Activated naive CD4-positive, alpha-beta T cell treated with anti-CD3 and anti-CD28 coated beads, Interleukin-2, amount 10 ng/mL, durations not matched to agents 7 days and 5 days (primary cell): ENCODE measurements at regions not wholly inside any gene's neighbourhood (a gene's known extent, or its start where the extent isn't known, plus 50 kb on each side); places are given as distances from the start of the nearest gene placed in this dataset.
A peak's percentile ranks its signal among the peaks of the same experiment; 100 is the strongest.
"Not testable (repeated sequence)": the region's sequence is repeated elsewhere in the genome, so short reads cannot be mapped to it uniquely, and the experiment has no call there.

Source experiments
- CTCF ChIA-PET: fragments of 350-600 bp; sonication (Branson Sonifier 250); formaldehyde crosslinking; loops from one replicate; lab custom pipeline; 2021; ENCODE audit warnings: antibody characterized with exemption; lab: Charles Lee
- DNase-seq: peaks from one replicate; pipeline ENCODE4 v3.0.0-alpha.2; 2020
- H3K27ac Mint-ChIP-seq: one replicate; pipeline ENCODE4 v1.8.0; 2021; ENCODE audit warnings: mild to moderate bottlenecking, moderate library complexity, mixed read lengths
- H3K27me3 Mint-ChIP-seq: one replicate; pipeline ENCODE4 v1.8.0; 2021; ENCODE audit warnings: mild to moderate bottlenecking, mixed read lengths
- H3K36me3 Mint-ChIP-seq: one replicate; pipeline ENCODE4 v1.8.0; 2021; ENCODE audit warnings: mixed read lengths
- H3K4me1 Mint-ChIP-seq: one replicate; pipeline ENCODE4 v1.8.0; 2021; ENCODE audit warnings: mixed read lengths
- H3K4me3 Mint-ChIP-seq: one replicate; pipeline ENCODE4 v1.8.0; 2021; ENCODE audit warnings: mild to moderate bottlenecking, moderate library complexity, mixed read lengths
- H3K9me3 Mint-ChIP-seq: one replicate; pipeline ENCODE4 v1.8.0; 2021; ENCODE audit warnings: mixed read lengths

- H3K27me3 Mint-ChIP-seq, CTCF ChIA-PET, H3K4me1 Mint-ChIP-seq, H3K27ac Mint-ChIP-seq, H3K4me3 Mint-ChIP-seq, H3K9me3 Mint-ChIP-seq, H3K36me3 Mint-ChIP-seq: not testable (repeated sequence)
- peak; percentile 42 for DNase-seq
Observed at GRCh38 chr10:42192450-42192849, 445.9 kb downstream of the ZNF33B start.

- H3K27me3 Mint-ChIP-seq, H3K27ac Mint-ChIP-seq, H3K4me1 Mint-ChIP-seq, H3K36me3 Mint-ChIP-seq, CTCF ChIA-PET, DNase-seq, H3K4me3 Mint-ChIP-seq, H3K9me3 Mint-ChIP-seq: not testable (repeated sequence)
Observed at GRCh38 chr10:42187501-42188195, 450.7 kb downstream of the ZNF33B start.

- H3K36me3 Mint-ChIP-seq, H3K9me3 Mint-ChIP-seq, H3K4me1 Mint-ChIP-seq, H3K4me3 Mint-ChIP-seq, DNase-seq: not testable (repeated sequence)
- CTCF ChIA-PET = interaction anchor here (0.6 to 0.7 kb wide), 2 partner anchors 552 to 937 kb away, joined by 3 read pairs; no protein-coding TSS in a partner anchor
- peak overlapping the region; percentile 81 for H3K27ac Mint-ChIP-seq
- H3K27me3 Mint-ChIP-seq = peaks cover 29% of the 10 kb centered on the region
Observed at GRCh38 chr10:42177793-42178689, 460.3 kb downstream of the ZNF33B start.

GRCh38 chr10:42177077-42177792 lies 461.1 kb downstream of the ZNF33B start:
- peaks cover 2% of the 10 kb centered on the region for H3K9me3 Mint-ChIP-seq

GRCh38 chr10:42150428-42151061 lies 487.8 kb downstream of the ZNF33B start:
- CTCF ChIA-PET = no interaction called here
- Mint-ChIP-seq H3K27ac (no peak overlapping the region), H3K27me3 (peaks cover 4% of the 10 kb centered on the region), H3K9me3 (peaks cover 32% of the 10 kb centered on the region), H3K4me1 (no peaks in the 10 kb centered on the region), H3K4me3 (no peak overlapping the region), H3K36me3 (peaks cover 2% of the 10 kb centered on the region)
- no peak for DNase-seq

More at GRCh38 chr10:42177077-42177792, 461.1 kb downstream of the ZNF33B start:
- peaks cover 29% of the 10 kb centered on the region for H3K27me3 Mint-ChIP-seq
- CTCF ChIA-PET = interaction anchor here (0.7 kb wide), 1 partner anchor 552 kb away, joined by 3 read pairs; no protein-coding TSS in a partner anchor
- no peaks in the 10 kb centered on the region for H3K4me1 Mint-ChIP-seq
- DNase-seq = no peak
- H3K27ac Mint-ChIP-seq = no peak overlapping the region
- H3K4me3 Mint-ChIP-seq = no peak overlapping the region
- no peaks in the 10 kb centered on the region for H3K36me3 Mint-ChIP-seq

- peaks cover 4% of the 10 kb centered on the region for H3K27me3 Mint-ChIP-seq
- H3K9me3 Mint-ChIP-seq = peaks cover 29% of the 10 kb centered on the region
- no peak overlapping the region for H3K4me3 Mint-ChIP-seq
- CTCF ChIA-PET = no interaction called here
- no peaks in the 10 kb centered on the region for H3K4me1 Mint-ChIP-seq
- DNase-seq = no peak
- no peak overlapping the region for H3K27ac Mint-ChIP-seq
- peaks cover 2% of the 10 kb centered on the region for H3K36me3 Mint-ChIP-seq
Observed at GRCh38 chr10:42149722-42150427, 488.5 kb downstream of the ZNF33B start.

GRCh38 chr10:42149027-42149700 lies 489.2 kb downstream of the ZNF33B start:
- H3K4me3 Mint-ChIP-seq = no peak overlapping the region
- DNase-seq = no peak
- no peaks in the 10 kb centered on the region for H3K4me1 Mint-ChIP-seq
- H3K36me3 Mint-ChIP-seq = peaks cover 2% of the 10 kb centered on the region
- H3K27me3 Mint-ChIP-seq = peaks cover 4% of the 10 kb centered on the region
- CTCF ChIA-PET = no interaction called here
- peaks cover 35% of the 10 kb centered on the region for H3K9me3 Mint-ChIP-seq
- no peak overlapping the region for H3K27ac Mint-ChIP-seq

GRCh38 chr10:42146165-42146564 lies 492.2 kb downstream of the ZNF33B start:
- H3K9me3 Mint-ChIP-seq = peaks cover 49% of the 10 kb centered on the region
- H3K4me3 Mint-ChIP-seq, H3K27me3 Mint-ChIP-seq, H3K27ac Mint-ChIP-seq, H3K4me1 Mint-ChIP-seq, CTCF ChIA-PET, H3K36me3 Mint-ChIP-seq, DNase-seq: not testable (repeated sequence)

- H3K27ac Mint-ChIP-seq, CTCF ChIA-PET, H3K27me3 Mint-ChIP-seq, DNase-seq, H3K4me1 Mint-ChIP-seq, H3K4me3 Mint-ChIP-seq, H3K36me3 Mint-ChIP-seq: not testable (repeated sequence)
- H3K9me3 Mint-ChIP-seq = peaks cover 39% of the 10 kb centered on the region
Observed at GRCh38 chr10:42138023-42138422, 500.3 kb downstream of the ZNF33B start.

- CTCF ChIA-PET = no interaction called here
- Mint-ChIP-seq H3K4me3 (no peak overlapping the region), H3K4me1 (no peaks in the 10 kb centered on the region), H3K9me3 (peaks cover 28% of the 10 kb centered on the region), H3K36me3 (no peaks in the 10 kb centered on the region), H3K27ac (no peak overlapping the region), H3K27me3 (no peaks in the 10 kb centered on the region)
- DNase-seq = no peak
Observed at GRCh38 chr10:42113158-42113450, 525.3 kb downstream of the ZNF33B start.

- no peaks in the 10 kb centered on the region for H3K27me3 Mint-ChIP-seq
- CTCF ChIA-PET = no interaction called here
- no peak overlapping the region for H3K4me3 Mint-ChIP-seq
- H3K9me3 Mint-ChIP-seq = peaks cover 28% of the 10 kb centered on the region
- no peaks in the 10 kb centered on the region for H3K36me3 Mint-ChIP-seq
- H3K4me1 Mint-ChIP-seq = no peaks in the 10 kb centered on the region
- no peak overlapping the region for H3K27ac Mint-ChIP-seq
- DNase-seq = no peak
Observed at GRCh38 chr10:42112331-42113157, 525.8 kb downstream of the ZNF33B start.

- H3K9me3 Mint-ChIP-seq = peaks cover 28% of the 10 kb centered on the region
- H3K4me1 Mint-ChIP-seq = no peaks in the 10 kb centered on the region
- no peaks in the 10 kb centered on the region for H3K27me3 Mint-ChIP-seq
- H3K36me3 Mint-ChIP-seq = no peaks in the 10 kb centered on the region
- H3K4me3 Mint-ChIP-seq = no peak overlapping the region
- CTCF ChIA-PET = no interaction called here
- no peak for DNase-seq
- H3K27ac Mint-ChIP-seq = no peak overlapping the region
Observed at GRCh38 chr10:42111661-42112330, 526.6 kb downstream of the ZNF33B start.
